ENCODE measurements at regions not wholly inside any gene's neighbourhood (a gene's known extent, or its start where the extent isn't known, plus 50 kb on each side); places are given as distances from the start of the nearest gene placed in this dataset.

DNA sequence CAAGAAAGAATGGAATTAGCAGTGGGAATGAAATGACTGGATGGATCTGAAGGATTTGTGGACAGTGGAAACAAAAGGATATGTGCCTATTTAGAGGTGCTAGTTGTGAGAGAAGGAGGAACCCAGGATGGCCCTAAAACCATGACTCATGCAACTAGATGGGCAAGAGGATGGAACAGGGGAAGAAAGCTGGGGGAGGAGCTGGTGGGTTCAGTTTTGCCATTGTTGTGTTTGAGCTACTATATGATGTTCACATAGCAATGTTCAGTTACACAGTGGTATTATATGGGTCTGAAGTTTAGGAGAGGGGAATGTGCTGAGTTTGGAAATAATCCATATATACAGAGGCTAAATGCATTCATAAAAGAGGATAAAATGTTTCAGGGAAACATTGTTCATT lies 125.7 kb upstream of the SSTR4 start:
- Mint-ChIP-seq H3K36me3 (ENCODE audit: low read depth) (no peaks in the 10 kb centered on the region), H3K4me3 (no peak overlapping the region), H3K4me1 (ENCODE audit: low read depth) (no peaks in the 10 kb centered on the region), H3K9me3 (no peaks in the 10 kb centered on the region), H3K27ac (no peak overlapping the region), H3K27me3 (ENCODE audit: low read depth) (peaks cover 3% of the 10 kb centered on the region)
- DNase-seq = no peak
- intact Hi-C loops (cut with micrococcal nuclease) = no loop called here
- CTCF ChIA-PET = no interaction called here

DNA sequence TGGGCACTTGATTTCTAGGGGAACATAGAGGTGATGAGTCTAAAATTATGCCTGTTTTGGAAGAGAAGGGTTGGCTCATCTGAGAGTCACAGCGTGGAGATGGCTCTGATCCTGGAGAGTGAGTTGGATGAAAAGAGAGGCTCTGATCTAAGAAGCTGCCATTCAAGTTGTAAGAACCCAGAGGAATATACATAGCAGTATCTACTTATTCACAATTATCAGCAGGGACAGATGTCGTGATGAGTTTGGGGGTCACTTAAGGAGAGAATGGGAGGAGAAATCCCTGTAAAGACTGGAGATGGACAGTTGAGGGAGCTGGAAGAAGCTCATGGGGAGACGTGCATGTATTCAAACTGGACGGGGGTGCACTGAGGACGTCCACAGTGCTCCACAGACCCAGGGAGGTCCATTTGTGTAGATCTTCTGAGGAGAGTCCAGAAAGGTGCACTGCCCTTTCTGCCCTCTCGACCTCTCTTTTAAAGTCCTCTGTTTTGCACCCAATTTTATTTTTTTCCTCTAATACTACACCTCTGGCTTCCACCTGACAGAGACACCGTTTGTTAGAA lies 124.7 kb upstream of the SSTR4 start:
- peaks cover 1% of the 10 kb centered on the region for H3K9me3 Mint-ChIP-seq
- no peak overlapping the region for H3K27ac Mint-ChIP-seq
- H3K27me3 Mint-ChIP-seq (ENCODE audit: low read depth) = peaks cover 3% of the 10 kb centered on the region
- no peak for DNase-seq
- H3K4me1 Mint-ChIP-seq (ENCODE audit: low read depth) = no peaks in the 10 kb centered on the region
- intact Hi-C loops (cut with micrococcal nuclease) = no loop called here
- H3K4me3 Mint-ChIP-seq = no peak overlapping the region
- no peaks in the 10 kb centered on the region for H3K36me3 Mint-ChIP-seq (ENCODE audit: low read depth)
- CTCF ChIA-PET = no interaction called here

- H3K9me3 Mint-ChIP-seq = peaks cover 1% of the 10 kb centered on the region
Measured at GRCh38 chr20:22914291-22914690, 120.8 kb upstream of the SSTR4 start.

GRCh38 chr20:22915512-22915911 lies 119.6 kb upstream of the SSTR4 start:
- H3K9me3 Mint-ChIP-seq = peaks cover 1% of the 10 kb centered on the region
- no peak for DNase-seq
- intact Hi-C loops (cut with micrococcal nuclease) = no loop called here
- H3K4me1 Mint-ChIP-seq (ENCODE audit: low read depth) = no peaks in the 10 kb centered on the region
- no peaks in the 10 kb centered on the region for H3K27me3 Mint-ChIP-seq (ENCODE audit: low read depth)
- CTCF ChIA-PET = no interaction called here
- H3K27ac Mint-ChIP-seq = no peak overlapping the region
- no peak overlapping the region for H3K4me3 Mint-ChIP-seq
- H3K36me3 Mint-ChIP-seq (ENCODE audit: low read depth) = no peaks in the 10 kb centered on the region

More at GRCh38 chr20:22914291-22914690, 120.8 kb upstream of the SSTR4 start:
- Mint-ChIP-seq H3K4me3 (no peak overlapping the region), H3K27me3 (ENCODE audit: low read depth) (no peaks in the 10 kb centered on the region), H3K36me3 (ENCODE audit: low read depth) (no peaks in the 10 kb centered on the region), H3K4me1 (ENCODE audit: low read depth) (no peaks in the 10 kb centered on the region), H3K27ac (no peak overlapping the region)
- DNase-seq = no peak
- CTCF ChIA-PET = no interaction called here
- intact Hi-C loops (cut with micrococcal nuclease) = no loop called here

DNA sequence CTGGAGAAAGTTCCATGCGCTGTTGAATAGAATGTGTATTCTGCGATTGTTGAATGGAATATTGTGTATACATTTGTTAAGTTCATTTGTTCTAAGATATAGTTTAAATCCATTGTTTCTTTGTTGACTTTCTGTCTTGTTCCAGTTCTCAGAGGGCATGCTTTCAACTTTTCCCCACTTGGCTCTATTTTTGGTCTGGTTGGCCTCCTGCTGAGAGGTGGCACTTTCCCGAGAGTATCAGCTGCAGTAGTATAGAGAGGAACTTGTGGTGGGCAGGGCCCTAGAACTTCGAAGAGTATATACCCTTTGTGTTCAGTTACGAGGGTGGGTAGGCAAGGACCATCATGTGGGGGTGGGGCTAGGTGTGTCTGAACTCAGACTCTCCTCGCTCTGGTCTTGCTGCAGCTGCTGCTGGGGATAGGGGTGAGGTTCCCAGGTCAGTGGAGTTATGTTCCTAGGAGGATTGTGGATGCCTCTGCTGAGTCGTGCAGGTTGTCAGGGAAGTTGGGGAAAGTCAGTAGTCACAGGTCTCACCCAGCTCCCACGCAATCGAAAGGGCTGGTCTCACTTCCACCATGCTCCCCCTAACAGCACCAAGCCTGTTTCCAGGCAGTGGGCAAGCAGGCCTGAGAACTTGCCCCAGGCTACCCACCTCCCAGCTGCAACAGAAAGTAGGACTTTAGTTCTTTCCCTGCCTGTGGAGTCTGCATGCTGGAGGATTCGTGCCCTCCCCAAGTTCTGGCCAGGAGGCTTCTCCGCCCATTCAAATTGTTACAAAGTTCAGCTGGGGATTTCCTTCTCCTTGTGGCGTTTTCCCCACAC lies 118.9 kb upstream of the SSTR4 start:
- CTCF ChIA-PET = no interaction called here
- Mint-ChIP-seq H3K9me3 (peaks cover 1% of the 10 kb centered on the region), H3K4me1 (ENCODE audit: low read depth) (no peaks in the 10 kb centered on the region), H3K36me3 (ENCODE audit: low read depth) (no peaks in the 10 kb centered on the region), H3K4me3 (no peak overlapping the region), H3K27ac (no peak overlapping the region), H3K27me3 (ENCODE audit: low read depth) (no peaks in the 10 kb centered on the region)
- no peak for DNase-seq
- intact Hi-C loops (cut with micrococcal nuclease) = no loop called here

DNA sequence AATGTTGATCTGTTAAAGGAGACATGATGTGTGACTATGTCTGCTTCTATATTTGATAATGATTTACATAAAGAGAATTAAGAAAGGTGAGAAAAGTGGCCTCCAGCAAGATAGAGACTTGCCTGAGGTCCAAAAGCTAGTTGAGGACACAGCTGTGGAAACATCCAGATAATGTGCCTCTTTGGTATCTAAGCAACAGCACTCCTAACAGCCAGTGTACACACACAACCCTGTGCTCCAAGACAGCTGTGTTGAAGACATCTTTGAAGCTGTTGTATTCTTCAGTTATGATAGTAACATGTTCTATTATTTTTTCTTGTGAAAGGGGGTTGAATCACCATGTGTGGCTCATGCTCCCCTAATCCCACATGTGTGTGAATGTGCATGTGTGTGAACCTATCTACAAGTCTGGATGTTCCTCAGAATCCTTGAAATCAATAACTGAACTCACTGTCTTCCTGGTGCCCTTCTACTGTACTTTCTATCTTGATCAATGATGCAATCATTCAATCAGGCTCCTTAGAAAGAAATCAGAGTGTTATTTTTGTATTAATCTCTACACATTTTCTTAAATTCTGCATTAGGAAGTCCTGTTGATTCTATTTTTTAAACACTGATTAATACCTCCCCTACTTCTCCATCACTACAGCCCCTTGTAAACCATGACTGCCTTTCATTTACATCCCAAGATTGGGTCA lies 116.7 kb upstream of the SSTR4 start:
- H3K4me1 Mint-ChIP-seq (ENCODE audit: low read depth) = no peaks in the 10 kb centered on the region
- H3K36me3 Mint-ChIP-seq (ENCODE audit: low read depth) = no peaks in the 10 kb centered on the region
- H3K27me3 Mint-ChIP-seq (ENCODE audit: low read depth) = no peaks in the 10 kb centered on the region
- intact Hi-C loops (cut with micrococcal nuclease) = no loop called here
- H3K9me3 Mint-ChIP-seq = peaks cover 1% of the 10 kb centered on the region
- no peak overlapping the region for H3K4me3 Mint-ChIP-seq
- H3K27ac Mint-ChIP-seq = no peak overlapping the region
- CTCF ChIA-PET = no interaction called here
- DNase-seq = no peak

GRCh38 chr20:22920898-22921297 lies 114.2 kb upstream of the SSTR4 start:
- H3K27me3 Mint-ChIP-seq (ENCODE audit: low read depth) = no peaks in the 10 kb centered on the region
- no peaks in the 10 kb centered on the region for H3K9me3 Mint-ChIP-seq
- H3K4me1 Mint-ChIP-seq (ENCODE audit: low read depth) = no peaks in the 10 kb centered on the region
- intact Hi-C loops (cut with micrococcal nuclease) = no loop called here
- no peak overlapping the region for H3K27ac Mint-ChIP-seq
- DNase-seq = no peak
- H3K36me3 Mint-ChIP-seq (ENCODE audit: low read depth) = no peaks in the 10 kb centered on the region
- CTCF ChIA-PET = no interaction called here
- no peak overlapping the region for H3K4me3 Mint-ChIP-seq

GRCh38 chr20:22921595-22922421 lies 113.3 kb upstream of the SSTR4 start:
- H3K27ac Mint-ChIP-seq = no peak overlapping the region

DNA sequence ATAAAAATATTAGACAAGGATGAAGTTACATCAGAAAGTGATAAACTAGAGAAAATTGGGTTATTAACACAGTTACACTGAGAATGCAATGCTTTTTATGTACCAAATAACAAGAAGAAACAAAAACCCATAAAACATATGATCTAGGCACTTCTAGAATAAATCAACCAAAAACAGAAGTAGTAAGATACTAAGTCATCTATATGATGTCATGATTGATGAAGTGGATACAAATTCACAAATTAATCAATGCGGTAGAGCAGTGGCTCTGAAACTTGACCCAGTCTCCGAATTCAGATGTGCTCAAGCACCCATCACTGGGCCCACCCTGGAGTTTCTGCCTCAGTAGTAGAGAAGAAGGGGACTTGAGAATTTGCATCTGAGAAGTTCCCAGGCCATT lies 112.1 kb upstream of the SSTR4 start:
- intact Hi-C loops (cut with micrococcal nuclease) = no loop called here
- Mint-ChIP-seq H3K36me3 (ENCODE audit: low read depth) (no peaks in the 10 kb centered on the region), H3K4me3 (no peak overlapping the region), H3K27me3 (ENCODE audit: low read depth) (no peaks in the 10 kb centered on the region), H3K4me1 (ENCODE audit: low read depth) (no peaks in the 10 kb centered on the region), H3K27ac (no peak overlapping the region), H3K9me3 (no peaks in the 10 kb centered on the region)
- CTCF ChIA-PET = no interaction called here
- DNase-seq = no peak

More at GRCh38 chr20:22921595-22922421, 113.3 kb upstream of the SSTR4 start:
- CTCF ChIA-PET = no interaction called here
- DNase-seq = no peak
- intact Hi-C loops (cut with micrococcal nuclease) = no loop called here
- H3K36me3 Mint-ChIP-seq (ENCODE audit: low read depth) = no peaks in the 10 kb centered on the region
- no peaks in the 10 kb centered on the region for H3K4me1 Mint-ChIP-seq (ENCODE audit: low read depth)
- no peak overlapping the region for H3K4me3 Mint-ChIP-seq
- H3K27me3 Mint-ChIP-seq (ENCODE audit: low read depth) = no peaks in the 10 kb centered on the region
- no peaks in the 10 kb centered on the region for H3K9me3 Mint-ChIP-seq

DNA sequence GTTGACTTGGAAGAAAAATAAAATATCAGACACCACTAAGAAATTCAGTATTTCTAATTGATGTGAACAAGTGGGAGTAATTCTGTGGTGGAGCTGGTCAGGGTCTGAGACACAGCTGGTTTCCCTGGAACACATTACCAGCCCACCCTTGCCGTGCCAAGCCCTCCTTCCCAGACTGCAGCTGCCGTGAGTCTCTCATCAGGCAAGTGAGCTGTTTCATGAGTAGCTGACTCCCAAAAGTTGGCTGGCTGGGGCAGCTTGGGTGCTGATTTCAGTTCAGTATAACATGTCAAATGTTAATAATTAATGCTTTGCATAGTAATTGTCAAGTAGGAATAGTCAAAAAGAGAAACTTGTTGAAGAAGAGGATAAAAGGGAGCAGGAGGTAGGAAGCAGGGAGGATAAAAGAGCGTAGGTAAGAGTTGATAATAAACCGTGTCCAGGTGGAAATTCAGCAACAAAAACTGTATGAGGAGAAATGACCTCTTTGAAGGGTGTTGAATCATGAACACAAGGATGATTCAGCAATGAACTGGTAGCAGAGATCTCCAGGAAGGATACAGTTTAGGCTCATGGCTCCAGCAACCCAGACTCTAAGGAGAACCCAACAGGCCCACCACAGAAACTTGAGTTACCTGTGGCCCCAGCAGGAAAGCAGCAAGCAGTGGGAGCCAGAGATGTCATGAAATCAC lies 110.9 kb upstream of the SSTR4 start:
- CTCF ChIA-PET = interaction anchor here (0.7 kb wide), 1 partner anchor 46 kb away, joined by 3 read pairs; no protein-coding TSS in a partner anchor
- H3K27me3 Mint-ChIP-seq (ENCODE audit: low read depth) = no peaks in the 10 kb centered on the region
- intact Hi-C loops (cut with micrococcal nuclease) = no loop called here
- no peaks in the 10 kb centered on the region for H3K4me1 Mint-ChIP-seq (ENCODE audit: low read depth)
- H3K27ac Mint-ChIP-seq = no peak overlapping the region
- no peaks in the 10 kb centered on the region for H3K36me3 Mint-ChIP-seq (ENCODE audit: low read depth)
- H3K9me3 Mint-ChIP-seq = no peaks in the 10 kb centered on the region
- no peak overlapping the region for H3K4me3 Mint-ChIP-seq
- no peak for DNase-seq

- Mint-ChIP-seq H3K27me3 (ENCODE audit: low read depth) (no peaks in the 10 kb centered on the region), H3K4me1 (ENCODE audit: low read depth) (no peaks in the 10 kb centered on the region), H3K4me3 (no peak overlapping the region), H3K36me3 (ENCODE audit: low read depth) (no peaks in the 10 kb centered on the region), H3K27ac (no peak overlapping the region), H3K9me3 (no peaks in the 10 kb centered on the region)
- no peak for DNase-seq
- intact Hi-C loops (cut with micrococcal nuclease) = no loop called here
- CTCF ChIA-PET = interaction anchor here (0.6 kb wide), 1 partner anchor 47 kb away, joined by 3 read pairs; no protein-coding TSS in a partner anchor
Measured at GRCh38 chr20:22924949-22925612, 110.0 kb upstream of the SSTR4 start.

All from activated naive CD4-positive, alpha-beta T cell treated with anti-CD3 and anti-CD28 coated beads for 36 hours (primary cell).